ENCODE measurements at regions not wholly inside any gene's neighbourhood (a gene's known extent, or its start where the extent isn't known, plus 50 kb on each side); places are given as distances from the start of the nearest gene placed in this dataset.

DNA sequence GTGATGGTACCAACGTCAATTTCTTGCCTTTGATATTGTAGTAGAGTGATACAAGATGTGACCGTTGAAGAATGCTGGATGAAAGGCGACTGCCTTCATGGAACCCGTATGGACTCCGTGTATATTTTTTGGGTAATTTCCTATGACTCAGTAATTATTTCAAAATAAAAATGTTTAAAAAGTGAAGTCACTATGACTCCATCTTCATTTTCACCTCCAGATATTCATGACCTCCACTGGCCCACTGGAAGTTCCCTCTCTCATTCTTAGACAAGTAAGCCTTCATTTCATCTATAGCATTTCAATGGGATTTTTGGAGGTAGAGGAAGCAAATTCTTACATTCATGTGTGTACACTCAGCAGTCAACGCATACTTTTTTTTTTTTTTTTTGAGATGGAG, 111.8 kb upstream of the NUDT7 start:
- TF ChIP-seq, protein P1, sequence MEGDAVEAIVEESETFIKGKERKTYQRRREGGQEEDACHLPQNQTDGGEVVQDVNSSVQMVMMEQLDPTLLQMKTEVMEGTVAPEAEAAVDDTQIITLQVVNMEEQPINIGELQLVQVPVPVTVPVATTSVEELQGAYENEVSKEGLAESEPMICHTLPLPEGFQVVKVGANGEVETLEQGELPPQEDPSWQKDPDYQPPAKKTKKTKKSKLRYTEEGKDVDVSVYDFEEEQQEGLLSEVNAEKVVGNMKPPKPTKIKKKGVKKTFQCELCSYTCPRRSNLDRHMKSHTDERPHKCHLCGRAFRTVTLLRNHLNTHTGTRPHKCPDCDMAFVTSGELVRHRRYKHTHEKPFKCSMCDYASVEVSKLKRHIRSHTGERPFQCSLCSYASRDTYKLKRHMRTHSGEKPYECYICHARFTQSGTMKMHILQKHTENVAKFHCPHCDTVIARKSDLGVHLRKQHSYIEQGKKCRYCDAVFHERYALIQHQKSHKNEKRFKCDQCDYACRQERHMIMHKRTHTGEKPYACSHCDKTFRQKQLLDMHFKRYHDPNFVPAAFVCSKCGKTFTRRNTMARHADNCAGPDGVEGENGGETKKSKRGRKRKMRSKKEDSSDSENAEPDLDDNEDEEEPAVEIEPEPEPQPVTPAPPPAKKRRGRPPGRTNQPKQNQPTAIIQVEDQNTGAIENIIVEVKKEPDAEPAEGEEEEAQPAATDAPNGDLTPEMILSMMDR (IDR thresholded peaks at IDR 0.05), result no peak
- TF ChIP-seq POLR2A (IDR thresholded peaks at IDR 0.05), result no peak
